22Rv1 (cell line): ENCODE measurements at regions not wholly inside any gene's neighbourhood (a gene's known extent, or its start where the extent isn't known, plus 50 kb on each side); places are given as distances from the start of the nearest gene placed in this dataset.
A peak's percentile ranks its signal among the peaks of the same experiment; 100 is the strongest.

Experiments used
- H3K27ac ChIP-seq: fragments of 450-650 bp; 2 replicates; pipeline ENCODE4 v1.5.1; 2017
- CTCF ChIP-seq: fragments of 450-650 bp; IDR thresholded peaks from 2 replicates; pipeline ENCODE4 v1.5.1; 2017; ENCODE audit warnings: mild to moderate bottlenecking
- ZFX ChIP-seq: fragments of 450-650 bp; IDR thresholded peaks from 2 replicates; pipeline ENCODE4 v1.6.1; 2017; ENCODE audit warnings: antibody characterized with exemption, borderline replicate concordance

- TF ChIP-seq CTCF (peak; percentile 83), ZFX (no peak)
- no peak overlapping the region for H3K27ac ChIP-seq
These were observed 64.3 kb upstream of the TRABD2B start for GRCh38 chr1:48061162-48062136.

- TF ChIP-seq CTCF = no peak
- TF ChIP-seq ZFX = no peak
- H3K27ac ChIP-seq = no peak overlapping the region
These were observed 62.1 kb upstream of the TRABD2B start for GRCh38 chr1:48059289-48059688.

- H3K27ac ChIP-seq = no peak overlapping the region
- TF ChIP-seq ZFX = no peak
- TF ChIP-seq CTCF = no peak
These were observed 61.2 kb upstream of the TRABD2B start for GRCh38 chr1:48058135-48059025.

- no peak for TF ChIP-seq CTCF
- TF ChIP-seq ZFX = no peak
- no peak overlapping the region for H3K27ac ChIP-seq
These were observed 60.1 kb upstream of the TRABD2B start for GRCh38 chr1:48057249-48057648.

- no peak overlapping the region for H3K27ac ChIP-seq
- TF ChIP-seq CTCF (no peak), ZFX (no peak)
These were observed 58.9 kb upstream of the TRABD2B start for GRCh38 chr1:48055876-48056764.

- TF ChIP-seq ZFX = no peak
- TF ChIP-seq CTCF = no peak
- H3K27ac ChIP-seq = no peak overlapping the region
These were observed 57.0 kb upstream of the TRABD2B start for GRCh38 chr1:48054232-48054631.
